Stimulated activated naive CD8-positive, alpha-beta T cell treated with anti-CD3 and anti-CD28 coated beads, Interleukin-15, Interleukin-2, amounts not matched to agents 100 U/mL and 50 U/mL, for 24 hours (primary cell): ENCODE measurements at regions not wholly inside any gene's neighbourhood (a gene's known extent, or its start where the extent isn't known, plus 50 kb on each side); places are given as distances from the start of the nearest gene placed in this dataset.
"Not testable (repeated sequence)": the region's sequence is repeated elsewhere in the genome, so short reads cannot be mapped to it uniquely, and the experiment has no call there.

Source experiments
- ATAC-seq: fragments of 150-1000 bp; cut with Tn5 transposase; one replicate; pipeline ENCODE4 v1.10.0; 2021
- DNase-seq: peaks from one replicate; pipeline ENCODE4 v3.0.0; 2021

GRCh38 chr13:44306371-44307192, 67.0 kb upstream of the SERP2 start:
- no peak for DNase-seq
- ATAC-seq, result no peak

- no peak for ATAC-seq
Measured at GRCh38 chr13:44307255-44307654, 66.4 kb upstream of the SERP2 start.

GRCh38 chr13:44307844-44308243, 65.8 kb upstream of the SERP2 start:
- no peak for ATAC-seq

More at GRCh38 chr13:44307255-44307654, 66.4 kb upstream of the SERP2 start:
- DNase-seq, result no peak

GRCh38 chr13:44308352-44308751, 65.3 kb upstream of the SERP2 start:
- no peak for DNase-seq

More at GRCh38 chr13:44307844-44308243, 65.8 kb upstream of the SERP2 start:
- no peak for DNase-seq

GRCh38 chr13:44309794-44310757, 63.5 kb upstream of the SERP2 start:
- DNase-seq (no peak), ATAC-seq (no peak)

More at GRCh38 chr13:44308352-44308751, 65.3 kb upstream of the SERP2 start:
- ATAC-seq, result no peak

GRCh38 chr13:44311011-44311780, 62.4 kb upstream of the SERP2 start:
- DNase-seq, result no peak

GRCh38 chr13:44312131-44312530, 61.5 kb upstream of the SERP2 start:
- DNase-seq, result no peak
- ATAC-seq, result no peak

More at GRCh38 chr13:44311011-44311780, 62.4 kb upstream of the SERP2 start:
- ATAC-seq, result no peak

GRCh38 chr13:44312834-44313551, 60.6 kb upstream of the SERP2 start:
- ATAC-seq (peak; percentile 90), DNase-seq (no peak)

- DNase-seq (no peak), ATAC-seq (no peak)
Measured at GRCh38 chr13:44313674-44314073, 60.0 kb upstream of the SERP2 start.

- DNase-seq, ATAC-seq: not testable (repeated sequence)
Measured at GRCh38 chr13:44314160-44314559, 59.5 kb upstream of the SERP2 start.

GRCh38 chr13:44317752-44318151, 55.9 kb upstream of the SERP2 start:
- DNase-seq (no peak), ATAC-seq (no peak)

GRCh38 chr13:44318161-44318560, 55.5 kb upstream of the SERP2 start:
- ATAC-seq (no peak), DNase-seq (no peak)

- ATAC-seq (no peak), DNase-seq (no peak)
Measured at GRCh38 chr13:44320611-44321010, 53.0 kb upstream of the SERP2 start.

GRCh38 chr13:44321961-44322360, 51.7 kb upstream of the SERP2 start:
- no peak for DNase-seq
- ATAC-seq, result no peak

- no peak for DNase-seq
- ATAC-seq, result no peak
Measured at GRCh38 chr13:44322928-44323327, 50.7 kb upstream of the SERP2 start.

- ATAC-seq (no peak), DNase-seq (no peak)
Measured at GRCh38 chr13:44323754-44324153, 49.9 kb upstream of the SERP2 start.
